HCT116 (cell line): ENCODE measurements at regions not wholly inside any gene's neighbourhood (a gene's known extent, or its start where the extent isn't known, plus 50 kb on each side); places are given as distances from the start of the nearest gene placed in this dataset.

ENCODE experiments used
- ATAC-seq: fragments of 200-7000 bp; cut with Tn5 transposase; 2 replicates; pipeline ENCODE4 v1.9.1; 2020; ENCODE audit warnings: mild to moderate bottlenecking, moderate library complexity
- BruUV-seq: library from RNA; stranded (reverse); fragments of 400-500 nt; replicated peaks from 2 replicates; lab custom pipeline; 2021; lab: Mats Ljungman, UMichigan
- CTCF ChIA-PET: fragments of 300-600 bp; sonication (Branson Sonifier 250); formaldehyde crosslinking; loops from one replicate; lab custom pipeline; 2021; ENCODE audit warnings: antibody characterized with exemption; lab: Charles Lee
- POLR2A ChIA-PET: fragments of 300-600, 350-600 bp; sonication (Branson Sonifier 250); formaldehyde crosslinking; loops from one replicate; lab custom pipeline; 2021; ENCODE audit warnings: antibody characterized with exemption; lab: Charles Lee
- RAD21 ChIA-PET, 2 experiments: fragments of 300-600 bp; sonication (Branson Sonifier 250); formaldehyde crosslinking; loops; one replicate each; lab custom pipeline; 2023; ENCODE audit warnings: low total read pairs in 2 of 2; ENCODE audit not compliant: uncharacterized antibody in 2 of 2, unreplicated experiment in 2 of 2, low non-redundant PET in 1 of 2; lab: Charles Lee
- DNase-seq: peaks from one replicate; pipeline ENCODE4 v3.0.0-alpha.2; 2010; ENCODE audit warnings: low read depth, low spot score
- H2AFZ ChIP-seq: fragments of 200-600 bp; shearing (Covaris generic), sonication (generic); 2 replicates; pipeline ENCODE4 v1.6.1; 2017; ENCODE audit warnings: low read depth, mixed run types, mixed read lengths, antibody characterized with exemption, low read length; ENCODE audit not compliant: poor library complexity, severe bottlenecking
- H3K27ac ChIP-seq: 2 replicates; pipeline ENCODE4 v1.5.1; 2012; ENCODE audit warnings: low read depth, low read length
- H3K27me3 ChIP-seq: fragments of 200-600 bp; sonication (generic); 2 replicates; pipeline ENCODE4 v1.6.1; 2016; ENCODE audit warnings: mixed run types, low read length, mixed read lengths; ENCODE audit not compliant: insufficient read depth
- H3K36me3 ChIP-seq, 2 experiments: fragments of 200-500 bp in 1 of 2; fragments of 200-600 bp in 1 of 2; sonication (Bioruptor generic) in 1 of 2; sonication (generic) in 1 of 2; 2 replicates each; pipeline versions ENCODE4 v1.5.1 to v1.6.1; 2014 to 2016; ENCODE audit warnings: low read length in 2 of 2, inconsistent platforms in 1 of 2, mixed read lengths in 1 of 2, mixed run types in 1 of 2; ENCODE audit not compliant: insufficient read depth in 2 of 2, control insufficient read depth in 1 of 2
- H3K4me1 ChIP-seq, 2 experiments: fragments of 200-600 bp in 1 of 2; sonication (generic) in 1 of 2; 2 replicates each; pipeline versions ENCODE4 v1.5.1 to v1.6.1; 2012 to 2017; ENCODE audit warnings: low read length in 2 of 2, inconsistent platforms in 1 of 2, mild to moderate bottlenecking in 1 of 2, mixed read lengths in 1 of 2, mixed run types in 1 of 2, moderate library complexity in 1 of 2; ENCODE audit not compliant: insufficient read depth in 2 of 2, control insufficient read depth in 1 of 2
- H3K4me2 ChIP-seq: fragments of 200-600 bp; sonication (generic); 2 replicates; pipeline ENCODE4 v1.6.1; 2017; ENCODE audit warnings: mixed run types, low read length, mixed read lengths
- H3K4me3 ChIP-seq, 2 experiments: fragments of 200-600 bp in 1 of 2; sonication (generic) in 1 of 2; replicated peaks in 1 of 2; 2 replicates each; pipeline ENCODE4 v1.5.1; 2011 to 2016; ENCODE audit warnings: low read length in 2 of 2, control low read depth in 1 of 2, low read depth in 1 of 2, mild to moderate bottlenecking in 1 of 2, mixed read lengths in 1 of 2, mixed run types in 1 of 2
- H3K79me2 ChIP-seq: fragments of 200-600 bp; sonication (generic); 2 replicates; pipeline ENCODE4 v1.6.1; 2017; ENCODE audit warnings: mild to moderate bottlenecking, mixed run types, low read length, moderate library complexity, mixed read lengths; ENCODE audit not compliant: insufficient read depth
- H3K9ac ChIP-seq: fragments of 200-600 bp; sonication (generic); 2 replicates; pipeline ENCODE4 v1.6.1; 2016; ENCODE audit warnings: low read length, mixed read lengths
- H3K9me2 ChIP-seq: fragments of 200-600 bp; sonication (generic), shearing (Covaris generic); 2 replicates; pipeline ENCODE4 v1.6.1; 2017; ENCODE audit warnings: mixed run types, mild to moderate bottlenecking, moderate library complexity; ENCODE audit not compliant: insufficient read depth
- H3K9me3 ChIP-seq, 2 experiments: fragments of 200-500 bp in 1 of 2; fragments of 200-600 bp in 1 of 2; sonication (Bioruptor generic) in 1 of 2; sonication (generic) in 1 of 2; 2 replicates each; pipeline ENCODE4 v1.6.1; 2014 to 2017; ENCODE audit warnings: low read length in 2 of 2, mixed read lengths in 2 of 2, inconsistent platforms in 1 of 2, low read depth in 1 of 2, mild to moderate bottlenecking in 1 of 2, mixed run types in 1 of 2, moderate library complexity in 1 of 2; ENCODE audit not compliant: control insufficient read depth in 1 of 2, insufficient read depth in 1 of 2
- H4K20me1 ChIP-seq: fragments of 200-600 bp; sonication (generic), shearing (Covaris generic); 2 replicates; pipeline ENCODE4 v1.6.1; 2017; ENCODE audit warnings: mixed run types, mild to moderate bottlenecking, moderate library complexity; ENCODE audit not compliant: insufficient read depth
- ATF3 ChIP-seq: IDR thresholded peaks from 2 replicates; pipeline ENCODE4 v1.6.1; 2012
- CBX3 ChIP-seq: IDR thresholded peaks from 2 replicates; pipeline ENCODE4 v1.6.1; 2012; ENCODE audit warnings: low read depth
- CEBPB ChIP-seq: IDR thresholded peaks from 2 replicates; pipeline ENCODE4 v1.6.1; 2012; ENCODE audit warnings: low read depth
- EGR1 ChIP-seq: IDR thresholded peaks from 2 replicates; pipeline ENCODE4 v1.6.1; 2012; ENCODE audit warnings: low read depth
- ELF1 ChIP-seq: IDR thresholded peaks from 2 replicates; pipeline ENCODE4 v1.6.1; 2012; ENCODE audit warnings: low read depth, borderline replicate concordance
- EZH2 ChIP-seq: fragments of 200-600 bp; sonication (generic); IDR thresholded peaks from 2 replicates; pipeline ENCODE4 v1.6.1; 2017; ENCODE audit warnings: antibody characterized with exemption, mixed run types
- FOSL1 ChIP-seq: IDR thresholded peaks from 2 replicates; pipeline ENCODE4 v1.6.1; 2012; ENCODE audit warnings: low read depth
- JUND ChIP-seq: IDR thresholded peaks from 2 replicates; pipeline ENCODE4 v1.6.1; 2012
- POLR2A ChIP-seq: IDR thresholded peaks from 2 replicates; pipeline ENCODE4 v1.7.0; 2011; ENCODE audit warnings: borderline replicate concordance; ENCODE audit not compliant: insufficient read depth, insufficient read length; ENCODE audit errors: extremely low read depth
- POLR2AphosphoS5 ChIP-seq: IDR thresholded peaks from 2 replicates; pipeline ENCODE4 v1.6.1; 2011; ENCODE audit warnings: mild to moderate bottlenecking, low read depth, low read length, moderate library complexity
- SIN3A ChIP-seq: IDR thresholded peaks from 2 replicates; pipeline ENCODE4 v1.6.1; 2012; ENCODE audit warnings: low read depth
- SP1 ChIP-seq: IDR thresholded peaks from 2 replicates; pipeline ENCODE4 v1.6.1; 2012; ENCODE audit warnings: low read depth
- SRF ChIP-seq: IDR thresholded peaks from 2 replicates; pipeline ENCODE4 v1.6.1; 2012; ENCODE audit warnings: low read depth
- TCF7L2 ChIP-seq: IDR thresholded peaks from 2 replicates; pipeline ENCODE4 v1.7.0; 2011; ENCODE audit warnings: borderline replicate concordance, inconsistent platforms; ENCODE audit not compliant: insufficient read depth, insufficient read length; ENCODE audit errors: extremely low read depth
- YY1 ChIP-seq: IDR thresholded peaks from 2 replicates; pipeline ENCODE4 v1.6.1; 2011; ENCODE audit warnings: low read length, low read depth, moderate library complexity, mild to moderate bottlenecking; ENCODE audit not compliant: insufficient replicate concordance; ENCODE audit errors: extremely low read depth
- ZBTB33 ChIP-seq: IDR thresholded peaks from 2 replicates; pipeline ENCODE4 v1.6.1; 2011; ENCODE audit warnings: mild to moderate bottlenecking, low read length, moderate library complexity; ENCODE audit not compliant: insufficient replicate concordance; ENCODE audit errors: extremely low read depth
- ZFX ChIP-seq: fragments of 450-650 bp; IDR thresholded peaks from 2 replicates; pipeline ENCODE4 v1.6.1; 2017
- ZNF274 ChIP-seq: fragments of 200-500 bp; sonication (Bioruptor generic); IDR thresholded peaks from 2 replicates; pipeline ENCODE4 v1.6.1; 2014; ENCODE audit warnings: mild to moderate bottlenecking, low read depth, low read length, inconsistent platforms
- intact Hi-C: fragments of 100-400 bp; cut with micrococcal nuclease; formaldehyde crosslinking; loops from 2 replicates; pipeline ENCODE4 v1.10.0; 2022

- Histone ChIP-seq H2AFZ (no peak overlapping the region), H3K27ac (no peak overlapping the region), H3K4me2 (no peak overlapping the region), H3K9ac (no peak overlapping the region), H3K36me3 (no peaks in the 10 kb centered on the region), H3K9me3 (peaks cover 5 to 16% of the 10 kb centered on the region in 2 experiments; a peak in 2 of 4 replicates), H3K9me2 (no peaks in the 10 kb centered on the region), H3K79me2 (no peaks in the 10 kb centered on the region), H3K4me1 (no peaks in the 10 kb centered on the region), H3K4me3 (no peak overlapping the region), H3K27me3 (no peaks in the 10 kb centered on the region), H4K20me1 (no peaks in the 10 kb centered on the region)
- intact Hi-C loops: no loop called here
- no peak for DNase-seq
- ChIA-PET CTCF (no interaction called here), POLR2A (no interaction called here), RAD21 (no interaction called here)
- TF ChIP-seq POLR2A (no peak), SP1 (no peak), ELF1 (no peak), EZH2 (no peak), SRF (no peak), ZFX (no peak), SIN3A (no peak), TCF7L2 (no peak), YY1 (no peak), CEBPB (no peak)
- no TSS peak for BruUV-seq
- ATAC-seq: no peak
These were observed 563.3 kb upstream of the ADGRB3 start for GRCh38 chr6:68071740-68072139.

GRCh38 chr6:68069921-68070710, 565.0 kb upstream of the ADGRB3 start:
- Histone ChIP-seq H3K4me2 (no peak overlapping the region), H3K27ac (no peak overlapping the region), H3K9me3 (peaks cover 5 to 19% of the 10 kb centered on the region in 2 experiments; a peak in 2 of 4 replicates), H3K27me3 (no peaks in the 10 kb centered on the region), H2AFZ (no peak overlapping the region), H3K4me1 (no peaks in the 10 kb centered on the region), H3K79me2 (no peaks in the 10 kb centered on the region), H3K9me2 (no peaks in the 10 kb centered on the region), H4K20me1 (no peaks in the 10 kb centered on the region), H3K36me3 (no peaks in the 10 kb centered on the region), H3K4me3 (no peak overlapping the region), H3K9ac (no peak overlapping the region)
- CTCF ChIA-PET: no interaction called here
- intact Hi-C loops: no loop called here
- TF ChIP-seq EGR1: no peak
- no peak for TF ChIP-seq ZBTB33
- TF ChIP-seq SP1: no peak
- TF ChIP-seq FOSL1: no peak
- TF ChIP-seq ATF3: no peak
- TF ChIP-seq ZNF274: no peak
- no peak for TF ChIP-seq CBX3
- no peak for TF ChIP-seq JUND
- TF ChIP-seq POLR2AphosphoS5: no peak
- RAD21 ChIA-PET: no interaction called here
- no peak for ATAC-seq
- POLR2A ChIA-PET: no interaction called here
- no TSS peak for BruUV-seq
- no peak for DNase-seq
